MM.1S (cell line): ENCODE measurements at regions not wholly inside any gene's neighbourhood (a gene's known extent, or its start where the extent isn't known, plus 50 kb on each side); places are given as distances from the start of the nearest gene placed in this dataset.

Experiments
- CTCF ChIP-seq: fragments of 300-600 bp; sonication (generic); IDR thresholded peaks from 2 replicates; pipeline ENCODE4 v1.5.1; 2016; ENCODE audit warnings: antibody characterized with exemption, low read length, mixed read lengths
- EZH2 ChIP-seq: fragments of 300-600 bp; sonication (generic); optimal IDR thresholded peaks from 2 replicates; pipeline ENCODE3; 2017; ENCODE audit warnings: low read depth, mild to moderate bottlenecking, antibody characterized with exemption, low read length, mixed read lengths
- EZH2phosphoT487 ChIP-seq: fragments of 300-600 bp; sonication (generic); IDR thresholded peaks from 2 replicates; pipeline ENCODE4 v1.6.1; 2018; ENCODE audit warnings: antibody characterized with exemption, low read length

DNA sequence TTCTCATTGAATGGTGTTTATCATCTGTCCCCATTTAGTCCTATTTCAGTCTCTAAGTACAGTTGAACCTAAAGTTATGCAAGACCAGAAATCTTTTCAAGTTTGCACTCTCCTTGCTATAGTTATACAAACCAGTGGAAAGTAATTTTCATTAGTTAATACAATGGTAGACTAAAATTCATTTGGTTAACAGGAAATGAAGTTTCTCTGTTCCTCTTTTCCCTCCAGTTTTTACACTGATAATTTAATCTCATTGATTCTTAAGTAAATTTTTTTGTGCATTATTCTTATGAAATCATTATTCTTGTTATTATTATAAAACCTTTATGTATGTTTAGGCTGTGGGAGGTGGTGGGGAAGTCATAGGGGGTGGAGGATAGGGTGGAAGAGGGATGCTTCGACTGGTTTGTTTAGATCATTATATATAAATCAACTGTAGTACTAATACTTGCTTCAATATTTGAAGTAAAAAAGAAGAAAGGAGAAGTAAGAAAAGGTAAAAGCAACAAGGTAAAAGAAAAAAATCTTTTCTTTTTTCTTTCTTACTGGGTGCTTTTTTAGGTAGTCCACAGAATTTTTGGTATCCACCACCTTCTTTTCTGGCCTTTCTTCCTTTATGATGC lies 104.1 kb downstream of the GPR85 start:
- TF ChIP-seq CTCF (no peak), EZH2phosphoT487 (no peak), EZH2 (no peak)
